Activated CD8-positive, alpha-beta memory T cell treated with anti-CD3 and anti-CD28 coated beads, Interleukin-2, amount 50 U/mL, for 4 hours (primary cell): ENCODE measurements at regions not wholly inside any gene's neighbourhood (a gene's known extent, or its start where the extent isn't known, plus 50 kb on each side); places are given as distances from the start of the nearest gene placed in this dataset.

Experiments used
- DNase-seq: peaks from one replicate; pipeline ENCODE4 v3.0.0-alpha.2; 2020

DNA sequence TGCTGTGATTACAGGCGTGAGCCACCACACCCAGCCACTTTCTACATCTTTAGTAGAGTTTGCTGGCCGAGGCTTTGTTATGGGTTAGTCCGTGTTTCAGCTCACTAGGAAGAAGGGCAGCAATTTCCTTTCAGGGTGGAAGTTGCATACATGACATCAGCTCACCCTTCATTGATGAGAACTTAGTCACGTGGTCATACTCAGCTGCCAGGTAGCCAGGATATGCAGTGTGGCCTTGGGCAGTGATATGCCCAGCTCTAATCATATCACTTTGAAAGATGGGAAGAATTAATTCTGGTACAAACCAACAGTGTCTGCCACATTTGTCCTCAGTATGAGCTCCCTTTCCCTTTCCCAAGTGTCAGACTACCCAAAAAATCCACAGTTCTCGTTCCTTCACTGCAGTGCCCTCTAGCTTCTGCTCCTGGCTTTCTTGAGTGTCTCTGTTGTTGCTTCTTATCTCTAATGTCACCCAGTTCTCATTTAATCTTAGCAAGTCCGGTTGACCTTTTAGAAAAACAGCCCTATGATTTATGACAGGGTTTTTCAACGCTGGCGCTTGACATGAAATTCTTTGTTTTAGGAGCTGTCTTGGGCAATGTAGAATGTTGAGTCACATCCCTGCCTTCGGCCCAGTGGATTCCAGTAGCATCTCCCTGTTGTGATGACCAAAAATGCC lies 108.7 kb upstream of the ITGB1 start:
- DNase-seq = no peak

DNA sequence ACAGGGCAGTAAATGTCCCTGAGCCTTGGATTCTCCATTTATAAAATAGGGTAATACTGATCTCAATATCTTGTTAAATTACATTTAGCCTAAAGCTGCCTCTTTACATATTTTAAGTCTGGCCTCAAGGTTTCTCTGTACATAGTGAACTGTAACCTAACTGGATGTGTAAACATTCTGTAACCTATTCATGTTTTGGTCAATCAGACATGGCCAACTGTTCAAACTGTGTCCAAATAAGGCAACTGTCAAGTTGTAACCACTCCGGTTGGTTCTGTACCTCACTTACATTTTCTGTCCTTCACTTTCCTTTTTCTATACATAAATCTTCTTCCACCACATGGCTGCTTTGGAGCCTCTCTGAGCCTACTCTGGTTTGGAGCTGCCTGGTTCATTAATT lies 107.1 kb upstream of the ITGB1 start:
- no peak for DNase-seq

- no peak for DNase-seq
Observed at GRCh38 chr10:33064706-33065105, 106.7 kb upstream of the ITGB1 start.

- DNase-seq = no peak
Observed at GRCh38 chr10:33057620-33058019, 99.6 kb upstream of the ITGB1 start.

DNA sequence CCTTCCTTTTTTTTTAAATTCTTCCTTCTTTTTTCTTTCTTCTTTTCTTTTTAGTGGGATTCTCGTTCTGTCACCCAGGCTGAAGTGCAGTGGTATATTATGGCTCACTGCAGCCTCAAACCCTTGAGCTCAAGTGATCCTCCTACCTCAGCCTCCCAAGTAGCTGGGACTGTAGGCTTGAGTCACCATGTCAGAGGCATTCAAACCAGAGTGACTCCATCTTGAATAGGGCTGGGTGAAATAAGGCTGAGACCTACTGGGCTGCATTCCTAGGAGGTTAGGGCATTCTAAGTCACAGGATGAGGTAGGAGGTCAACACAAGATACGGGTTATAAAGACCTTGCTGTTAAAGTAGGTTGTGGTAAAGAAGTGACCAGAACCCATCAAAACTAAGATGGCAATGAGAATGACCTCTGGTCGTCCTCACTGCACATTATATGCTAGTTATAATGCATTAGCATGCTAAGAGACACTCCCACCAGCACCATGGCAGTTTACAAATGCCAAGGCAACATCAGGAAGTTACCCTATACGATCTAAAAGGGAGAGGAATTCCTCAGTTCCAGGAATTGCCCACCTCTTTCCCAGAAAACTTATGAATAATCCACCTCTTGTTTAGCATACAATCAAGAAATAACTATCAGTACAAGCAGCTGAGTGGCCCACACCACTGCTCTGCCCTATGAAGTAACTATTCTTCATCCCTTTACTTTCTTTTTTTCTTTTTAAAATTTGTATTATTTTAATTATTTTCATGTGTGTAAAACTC lies 99.0 kb upstream of the ITGB1 start:
- no peak for DNase-seq

- DNase-seq = no peak
Observed at GRCh38 chr10:33055625-33056024, 97.6 kb upstream of the ITGB1 start.

GRCh38 chr10:33052915-33053810 lies 95.1 kb upstream of the ITGB1 start:
- no peak for DNase-seq

GRCh38 chr10:33052263-33052875 lies 94.3 kb upstream of the ITGB1 start:
- DNase-seq = no peak

GRCh38 chr10:33049963-33050920 lies 92.2 kb upstream of the ITGB1 start:
- peak; percentile 30 for DNase-seq

GRCh38 chr10:33048223-33048622 lies 90.2 kb upstream of the ITGB1 start:
- DNase-seq = no peak

DNA sequence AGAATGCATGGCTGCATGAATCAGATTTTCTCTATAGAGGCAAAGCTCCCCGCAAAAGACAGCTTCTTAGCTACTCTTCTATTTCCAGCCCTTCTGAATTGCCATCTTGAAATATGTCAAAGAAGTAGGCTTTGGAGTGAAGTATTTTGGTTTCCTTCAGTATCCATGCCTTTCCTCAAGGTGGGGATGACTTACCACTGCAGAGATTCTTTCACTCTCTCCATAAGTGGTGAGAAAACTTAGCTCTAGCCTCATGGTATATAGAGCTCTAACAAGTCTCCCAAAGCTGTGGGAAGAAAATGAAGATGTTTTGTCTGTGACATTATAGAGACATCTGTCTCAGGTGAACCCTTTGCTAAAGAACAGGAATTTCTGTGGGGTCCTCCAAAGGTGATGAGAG lies 89.6 kb upstream of the ITGB1 start:
- DNase-seq = no peak

- DNase-seq = no peak
Observed at GRCh38 chr10:33046792-33047191, 88.8 kb upstream of the ITGB1 start.

GRCh38 chr10:33045421-33045820 lies 87.4 kb upstream of the ITGB1 start:
- DNase-seq = no peak

DNA sequence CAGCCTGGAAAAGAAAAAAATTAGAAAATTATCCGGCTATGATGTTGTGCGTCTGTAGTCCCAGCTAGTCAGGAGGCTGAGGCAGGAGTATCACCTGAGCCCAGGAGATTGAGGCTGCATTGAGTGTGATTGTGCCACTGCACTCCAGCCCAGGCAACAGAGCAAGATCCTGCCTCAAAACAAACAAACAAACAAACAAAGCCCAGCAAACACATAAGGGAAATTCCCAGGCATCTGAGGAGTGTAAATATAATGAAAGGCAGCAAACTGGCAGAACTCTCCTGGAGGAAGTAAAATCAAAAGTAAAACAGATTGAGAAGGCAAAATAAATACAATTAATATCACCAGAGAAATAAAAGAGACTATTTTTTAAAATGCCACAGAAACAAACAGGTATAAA lies 84.5 kb upstream of the ITGB1 start:
- DNase-seq = no peak

GRCh38 chr10:33041783-33042437 lies 83.9 kb upstream of the ITGB1 start:
- no peak for DNase-seq

DNA sequence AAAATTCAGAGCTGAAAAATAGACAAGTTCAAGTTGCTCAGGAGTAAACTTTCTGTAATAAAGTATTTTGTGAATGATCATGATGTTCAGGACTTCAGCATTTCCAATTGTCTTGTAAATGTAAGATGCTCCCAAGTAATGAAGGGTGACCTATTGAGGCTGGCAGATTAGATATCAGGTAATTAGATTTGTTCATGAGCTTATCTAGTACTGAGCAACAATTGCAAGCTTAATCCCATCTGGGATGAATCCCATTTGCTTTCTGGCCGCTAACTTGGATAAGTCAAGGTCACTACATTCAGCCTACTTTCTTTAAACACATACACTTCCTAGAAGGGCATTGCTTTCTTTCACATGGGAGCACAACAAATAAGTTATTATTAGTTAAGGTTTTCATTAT lies 82.4 kb upstream of the ITGB1 start:
- no peak for DNase-seq

DNA sequence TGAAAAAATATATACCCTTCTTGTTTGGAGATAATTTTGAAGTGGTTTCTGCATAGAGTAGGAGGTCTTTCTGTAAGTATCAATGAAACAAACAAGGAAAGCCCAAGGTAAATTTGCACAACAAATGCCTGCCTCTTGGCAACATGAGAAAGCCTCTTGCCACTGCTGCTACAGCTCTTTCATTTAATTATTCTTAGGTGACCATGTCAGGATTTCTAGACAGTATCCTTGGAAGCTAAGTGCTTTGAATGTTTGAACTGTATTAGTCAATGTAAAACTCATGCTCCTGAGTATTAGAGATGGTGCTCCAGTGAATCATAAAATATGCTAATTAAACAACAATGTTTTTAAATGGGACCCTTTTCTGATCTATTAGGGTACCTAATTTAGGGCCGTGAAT lies 81.2 kb upstream of the ITGB1 start:
- DNase-seq = no peak

GRCh38 chr10:33038672-33039071 lies 80.6 kb upstream of the ITGB1 start:
- DNase-seq = no peak

DNA sequence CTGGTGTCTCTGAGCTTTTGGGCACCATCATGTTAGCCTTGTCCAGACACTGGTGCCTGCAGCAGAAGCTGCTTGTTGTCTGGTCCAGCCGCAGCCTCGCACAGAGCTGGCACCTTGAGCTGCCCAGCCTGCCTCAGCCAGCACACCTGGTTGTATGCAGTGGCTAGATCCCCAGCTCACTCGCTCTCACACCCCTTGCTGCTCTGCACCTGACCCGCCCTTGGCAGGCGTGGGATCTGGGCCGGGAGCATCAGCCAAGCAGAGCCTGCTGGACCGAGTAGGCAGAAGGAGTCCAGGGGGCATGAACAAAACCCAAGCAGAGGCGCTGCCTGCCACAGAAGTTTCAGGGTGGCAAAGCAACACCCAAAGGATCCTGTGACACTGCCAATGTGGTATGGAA lies 79.7 kb upstream of the ITGB1 start:
- DNase-seq = no peak

- no peak for DNase-seq
Observed at GRCh38 chr10:33036670-33037069, 78.6 kb upstream of the ITGB1 start.

GRCh38 chr10:33035411-33035810 lies 77.4 kb upstream of the ITGB1 start:
- DNase-seq = no peak
